ENCODE measurements at regions not wholly inside any gene's neighbourhood (a gene's known extent, or its start where the extent isn't known, plus 50 kb on each side); places are given as distances from the start of the nearest gene placed in this dataset.

GRCh38 chr6:68186870-68187269 is 448.2 kb upstream of the ADGRB3 start:
- TF ChIP-seq CTCF (IDR thresholded peaks at IDR 0.05) (no peak), POLR2A (IDR thresholded peaks at IDR 0.05) (no peak)

Data from prostate gland (tissue), 2 donors.